ENCODE measurements at regions not wholly inside any gene's neighbourhood (a gene's known extent, or its start where the extent isn't known, plus 50 kb on each side); places are given as distances from the start of the nearest gene placed in this dataset.
"Not testable (repeated sequence)": the region's sequence is repeated elsewhere in the genome, so short reads cannot be mapped to it uniquely, and the experiment has no call there.

DNA sequence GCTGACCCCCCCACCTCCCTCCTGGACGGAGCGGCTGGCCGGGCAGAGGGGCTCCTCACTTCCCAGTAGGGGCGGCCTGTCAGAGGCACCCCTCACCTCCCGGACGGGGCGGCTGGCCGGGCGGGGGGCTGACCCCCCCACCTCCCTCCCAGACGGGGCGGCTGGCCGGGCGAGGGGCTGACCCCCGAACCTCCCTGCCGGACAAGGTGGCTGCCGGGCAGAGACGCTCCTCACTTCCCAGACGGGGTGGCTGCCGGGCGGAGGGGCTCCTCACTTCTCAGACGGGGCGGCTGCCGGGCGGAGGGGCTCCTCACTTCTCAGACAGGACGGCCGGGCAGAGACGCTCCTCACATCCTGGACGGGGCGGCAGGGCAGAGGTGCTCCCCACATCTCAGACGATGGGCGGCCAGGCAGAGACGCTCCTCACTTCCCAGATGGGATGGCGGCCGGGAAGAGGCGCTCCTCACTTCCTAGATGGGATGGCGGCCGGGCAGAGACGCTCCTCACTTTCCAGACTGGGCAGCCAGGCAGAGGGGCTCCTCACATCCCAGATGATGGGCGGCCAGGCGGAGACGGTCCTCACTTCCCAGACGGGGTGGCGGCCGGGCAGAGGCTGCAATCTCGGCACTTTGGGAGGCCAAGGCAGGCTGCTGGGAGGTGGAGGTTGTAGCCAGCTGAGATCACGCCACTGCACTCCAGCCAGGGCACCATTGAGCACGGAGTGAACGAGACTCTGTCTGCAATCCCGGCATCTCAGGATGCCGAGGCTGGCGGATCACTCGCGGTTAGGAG is 66.2 kb upstream of the PAPPA2 start:
- H3K79me2 ChIP-seq (ENCODE audit: low read length); DNase-seq; H3K27me3 ChIP-seq (replicated peaks; ENCODE audit: insufficient read depth, low read length); H3K9ac ChIP-seq (ENCODE audit: low read length); H3K4me2 ChIP-seq (ENCODE audit: low read depth, low read length); H2AFZ ChIP-seq (ENCODE audit: low read length); H3K9me2 ChIP-seq (replicated peaks; ENCODE audit: insufficient read depth, low read length); H3K27ac ChIP-seq (ENCODE audit: low read length); H3K36me3 ChIP-seq (replicated peaks; ENCODE audit: insufficient read depth, low read length); H3F3A ChIP-seq (ENCODE audit: insufficient read depth, low read length); H3K9me3 ChIP-seq (replicated peaks; ENCODE audit: insufficient read depth, low read length); H3K4me3 ChIP-seq (ENCODE audit: low read length); H4K20me1 ChIP-seq (ENCODE audit: insufficient read depth, low read length); H3K4me1 ChIP-seq (ENCODE audit: low read length): not testable (repeated sequence)

GRCh38 chr1:176391621-176392020 is 71.4 kb upstream of the PAPPA2 start:
- H3K79me2 ChIP-seq (ENCODE audit: low read length): no peaks in the 10 kb centered on the region
- TF ChIP-seq EZH2phosphoT487 (IDR thresholded peaks at IDR 0.05; ENCODE audit: low read length) (no peak), EZH2 (optimal IDR thresholded peaks at IDR 0.05; ENCODE audit: low read depth, low read length) (no peak), CTCF (IDR thresholded peaks at IDR 0.05; ENCODE audit: low read length) (no peak)
- no peak overlapping the region for H3K4me3 ChIP-seq (ENCODE audit: low read length)
- no peak overlapping the region for H3K9ac ChIP-seq (ENCODE audit: low read length)
- no peaks in the 10 kb centered on the region for H3K4me1 ChIP-seq (ENCODE audit: low read length)
- no peak overlapping the region for H2AFZ ChIP-seq (ENCODE audit: low read length)
- no peak overlapping the region for H3K4me2 ChIP-seq (ENCODE audit: low read depth, low read length)
- no peaks in the 10 kb centered on the region for H3K9me2 ChIP-seq (replicated peaks; ENCODE audit: insufficient read depth, low read length)
- no peak overlapping the region for H3K27ac ChIP-seq (ENCODE audit: low read length)
- no peaks in the 10 kb centered on the region for H3K9me3 ChIP-seq (replicated peaks; ENCODE audit: insufficient read depth, low read length)
- H4K20me1 ChIP-seq (ENCODE audit: insufficient read depth, low read length): no peaks in the 10 kb centered on the region
- no peaks in the 10 kb centered on the region for H3K27me3 ChIP-seq (replicated peaks; ENCODE audit: insufficient read depth, low read length)
- H3F3A ChIP-seq (ENCODE audit: insufficient read depth, low read length): no peaks in the 10 kb centered on the region
- H3K36me3 ChIP-seq (replicated peaks; ENCODE audit: insufficient read depth, low read length): no peaks in the 10 kb centered on the region
- no peak for DNase-seq

DNA sequence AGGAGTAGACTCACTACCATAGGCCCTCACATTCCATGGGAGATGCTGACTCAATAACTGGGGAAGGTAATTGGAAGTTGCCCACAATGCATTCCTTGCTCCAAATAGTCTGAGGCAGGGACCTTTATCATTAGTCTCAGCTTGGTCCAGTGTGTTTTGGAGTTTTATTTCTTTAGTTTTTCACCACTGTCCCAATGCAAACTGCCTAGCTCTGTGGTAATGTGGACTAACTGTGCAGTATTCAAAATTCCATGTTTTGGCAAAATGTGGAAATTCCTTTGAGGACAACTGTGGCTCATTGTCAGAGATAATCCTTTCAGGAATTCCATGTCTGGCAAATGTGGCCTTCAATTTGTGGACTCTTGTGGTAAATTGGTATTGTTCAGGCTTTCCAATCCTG is 78.1 kb upstream of the PAPPA2 start:
- TF ChIP-seq EZH2 (optimal IDR thresholded peaks at IDR 0.05; ENCODE audit: low read depth, low read length): no peak
- TF ChIP-seq EZH2phosphoT487 (IDR thresholded peaks at IDR 0.05; ENCODE audit: low read length): no peak
- TF ChIP-seq CTCF (IDR thresholded peaks at IDR 0.05; ENCODE audit: low read length): no peak

DNA sequence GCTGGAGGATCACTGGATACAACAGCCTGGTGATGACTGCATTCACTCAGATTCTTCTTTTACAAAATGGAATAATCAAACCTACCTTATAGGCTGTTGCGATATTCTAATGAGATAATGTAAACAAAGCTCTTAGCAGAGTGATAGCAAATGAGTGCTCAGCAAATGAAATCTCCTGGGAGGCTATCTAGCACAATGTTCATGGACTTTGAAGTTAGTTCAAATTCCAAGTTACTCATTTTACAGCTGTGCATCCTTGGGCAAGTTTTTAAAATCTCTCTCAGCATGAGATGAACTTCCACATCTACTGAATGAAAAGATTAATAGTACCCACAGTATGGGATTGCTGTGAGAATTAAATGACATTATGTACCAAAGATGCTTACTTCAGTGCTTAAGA is 80.8 kb upstream of the PAPPA2 start:
- no peak overlapping the region for H3K4me2 ChIP-seq (ENCODE audit: low read depth, low read length)
- no peaks in the 10 kb centered on the region for H3K9me2 ChIP-seq (replicated peaks; ENCODE audit: insufficient read depth, low read length)
- H3K4me3 ChIP-seq (ENCODE audit: low read length): no peak overlapping the region
- H3K4me1 ChIP-seq (ENCODE audit: low read length): no peaks in the 10 kb centered on the region
- H4K20me1 ChIP-seq (ENCODE audit: insufficient read depth, low read length): no peaks in the 10 kb centered on the region
- no peaks in the 10 kb centered on the region for H3K9me3 ChIP-seq (replicated peaks; ENCODE audit: insufficient read depth, low read length)
- DNase-seq: no peak
- no peaks in the 10 kb centered on the region for H3K36me3 ChIP-seq (replicated peaks; ENCODE audit: insufficient read depth, low read length)
- no peaks in the 10 kb centered on the region for H3K79me2 ChIP-seq (ENCODE audit: low read length)
- no peaks in the 10 kb centered on the region for H3K27me3 ChIP-seq (replicated peaks; ENCODE audit: insufficient read depth, low read length)
- H3F3A ChIP-seq (ENCODE audit: insufficient read depth, low read length): no peaks in the 10 kb centered on the region
- H2AFZ ChIP-seq (ENCODE audit: low read length): no peak overlapping the region
- no peak overlapping the region for H3K27ac ChIP-seq (ENCODE audit: low read length)
- no peak overlapping the region for H3K9ac ChIP-seq (ENCODE audit: low read length)
- TF ChIP-seq EZH2phosphoT487 (IDR thresholded peaks at IDR 0.05; ENCODE audit: low read length) (no peak), EZH2 (optimal IDR thresholded peaks at IDR 0.05; ENCODE audit: low read depth, low read length) (no peak), CTCF (IDR thresholded peaks at IDR 0.05; ENCODE audit: low read length) (no peak)

More for the DNA sequence above, 78.1 kb upstream of the PAPPA2 start:
- Histone ChIP-seq H3K4me3 (ENCODE audit: low read length) (no peak overlapping the region), H3K9ac (ENCODE audit: low read length) (no peak overlapping the region), H3K36me3 (replicated peaks; ENCODE audit: insufficient read depth, low read length) (no peaks in the 10 kb centered on the region), H3K27ac (ENCODE audit: low read length) (no peak overlapping the region), H3K27me3 (replicated peaks; ENCODE audit: insufficient read depth, low read length) (no peaks in the 10 kb centered on the region), H3K4me2 (ENCODE audit: low read depth, low read length) (no peak overlapping the region), H3K79me2 (ENCODE audit: low read length) (no peaks in the 10 kb centered on the region), H3K9me2 (replicated peaks; ENCODE audit: insufficient read depth, low read length) (no peaks in the 10 kb centered on the region), H3K9me3 (replicated peaks; ENCODE audit: insufficient read depth, low read length) (no peaks in the 10 kb centered on the region), H2AFZ (ENCODE audit: low read length) (no peak overlapping the region), H3F3A (ENCODE audit: insufficient read depth, low read length) (no peaks in the 10 kb centered on the region), H4K20me1 (ENCODE audit: insufficient read depth, low read length) (no peaks in the 10 kb centered on the region), H3K4me1 (ENCODE audit: low read length) (no peaks in the 10 kb centered on the region)
- no peak for DNase-seq

Data from MM.1S (cell line).